ENCODE measurements at regions not wholly inside any gene's neighbourhood (a gene's known extent, or its start where the extent isn't known, plus 50 kb on each side); places are given as distances from the start of the nearest gene placed in this dataset.

DNA sequence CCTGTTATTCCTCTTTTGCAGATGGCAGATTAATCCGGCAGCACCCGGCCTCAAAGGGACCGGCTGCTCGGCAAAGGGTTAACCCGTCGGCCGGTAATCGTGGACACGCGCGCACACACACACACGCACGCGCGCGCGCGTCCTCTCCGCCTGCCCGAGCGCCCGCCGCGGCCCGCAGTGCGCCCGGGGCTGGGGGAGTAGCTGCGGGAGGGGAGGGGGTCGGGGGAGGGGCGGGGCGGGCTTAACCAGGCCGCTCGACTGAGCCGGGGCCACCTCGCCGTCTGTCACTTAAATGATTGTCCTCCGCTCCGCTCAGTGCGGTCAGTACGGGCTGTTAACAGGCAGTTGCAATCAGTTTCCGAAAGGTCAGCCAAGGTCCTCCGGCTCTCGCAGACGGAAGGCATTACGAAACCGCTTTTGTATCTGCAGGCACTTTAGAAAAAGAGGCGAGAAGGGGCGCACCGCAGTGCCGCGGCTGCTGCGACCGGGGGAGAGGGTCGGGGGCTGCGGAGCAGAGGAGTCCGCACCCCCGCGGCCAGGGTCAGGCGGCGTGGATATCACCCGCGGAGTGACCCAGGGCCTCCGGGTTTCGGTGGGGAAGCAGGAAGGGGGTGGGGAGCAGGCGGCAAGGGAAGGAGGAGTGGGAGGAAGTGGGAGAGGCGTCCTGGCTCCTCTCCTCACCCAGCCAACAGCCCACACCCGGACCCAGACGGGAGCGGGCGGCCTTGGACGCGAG lies 57.3 kb upstream of the BCOR start:
- H3K27ac ChIP-seq = peak overlapping the region; percentile 77 to 86 (median 82)
- ATAC-seq (peak; percentile 53 to 54), DNase-seq (peak; percentile 63 to 79)
- H3K9me3 ChIP-seq = no peaks in the 10 kb centered on the region
- peaks cover 0 to 18% (median 5%) of the 10 kb centered on the region in 3 donors for H3K27me3 ChIP-seq
- H3K36me3 ChIP-seq = no peaks in the 10 kb centered on the region
- H3K4me1 ChIP-seq = peaks cover 4 to 18% of the 10 kb centered on the region in 2 donors
- intact Hi-C loops (cut with DNase I; ENCODE audit: low total_unique reads) = loop anchor here (1.0 to 5.0 kb wide), 3 partner anchors 142 to 423 kb away; no protein-coding TSS in a partner anchor
- in situ Hi-C loops (cut with MboI; ENCODE audit: low sequenced_read_pairs in 4 of 4) = loop anchor here in 2 of 4 donors (25.0 kb wide), 2 partner anchors 143 to 418 kb away; no protein-coding TSS in a partner anchor
- peak overlapping the region; percentile 50 to 63 (median 60) for H3K4me3 ChIP-seq
- TF ChIP-seq, protein P1, sequence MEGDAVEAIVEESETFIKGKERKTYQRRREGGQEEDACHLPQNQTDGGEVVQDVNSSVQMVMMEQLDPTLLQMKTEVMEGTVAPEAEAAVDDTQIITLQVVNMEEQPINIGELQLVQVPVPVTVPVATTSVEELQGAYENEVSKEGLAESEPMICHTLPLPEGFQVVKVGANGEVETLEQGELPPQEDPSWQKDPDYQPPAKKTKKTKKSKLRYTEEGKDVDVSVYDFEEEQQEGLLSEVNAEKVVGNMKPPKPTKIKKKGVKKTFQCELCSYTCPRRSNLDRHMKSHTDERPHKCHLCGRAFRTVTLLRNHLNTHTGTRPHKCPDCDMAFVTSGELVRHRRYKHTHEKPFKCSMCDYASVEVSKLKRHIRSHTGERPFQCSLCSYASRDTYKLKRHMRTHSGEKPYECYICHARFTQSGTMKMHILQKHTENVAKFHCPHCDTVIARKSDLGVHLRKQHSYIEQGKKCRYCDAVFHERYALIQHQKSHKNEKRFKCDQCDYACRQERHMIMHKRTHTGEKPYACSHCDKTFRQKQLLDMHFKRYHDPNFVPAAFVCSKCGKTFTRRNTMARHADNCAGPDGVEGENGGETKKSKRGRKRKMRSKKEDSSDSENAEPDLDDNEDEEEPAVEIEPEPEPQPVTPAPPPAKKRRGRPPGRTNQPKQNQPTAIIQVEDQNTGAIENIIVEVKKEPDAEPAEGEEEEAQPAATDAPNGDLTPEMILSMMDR (IDR thresholded peaks at IDR 0.05 in 4 of 5, conservative IDR thresholded peaks at IDR 0.05 in 1 of 5) = no peak
- TF ChIP-seq POLR2A (IDR thresholded peaks at IDR 0.05) = peak in 1 of 2 donors; percentile 11

DNA sequence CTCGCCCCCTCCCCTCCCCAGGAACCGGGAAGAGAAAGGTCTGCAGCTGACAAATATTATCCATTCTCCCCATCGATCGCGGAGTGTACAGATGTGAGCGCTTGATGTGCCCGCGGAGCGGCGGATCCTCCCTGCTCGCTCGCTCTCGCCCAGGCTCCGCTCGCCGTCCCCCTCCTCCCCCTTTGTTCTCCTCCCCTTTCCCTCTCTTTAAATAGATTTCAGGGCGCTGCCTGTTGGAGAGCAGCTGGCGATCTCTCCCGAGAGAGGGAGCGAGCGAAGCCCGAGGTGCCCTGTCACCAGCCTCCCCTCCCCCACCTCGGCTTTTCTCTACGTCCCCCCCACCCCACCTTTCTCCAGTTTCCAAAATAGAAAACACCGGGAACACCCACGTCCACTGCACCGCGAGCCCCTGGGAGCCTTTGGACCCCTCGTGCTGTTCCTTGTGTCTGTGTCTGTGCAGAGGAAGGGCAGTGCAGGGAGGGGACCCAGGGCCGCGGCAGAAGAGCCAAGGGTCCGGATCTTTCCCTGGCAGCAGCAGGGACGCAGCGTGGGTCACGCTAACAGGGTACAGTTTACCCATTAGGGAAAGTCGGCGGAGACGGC lies 56.6 kb upstream of the BCOR start:
- H3K36me3 ChIP-seq = no peaks in the 10 kb centered on the region
- H3K27me3 ChIP-seq = peaks cover 0 to 22% (median 5%) of the 10 kb centered on the region in 3 donors
- peak overlapping the region; percentile 50 to 63 (median 60) for H3K4me3 ChIP-seq
- intact Hi-C loops (cut with DNase I; ENCODE audit: low total_unique reads) (loop anchor here (1.0 kb wide), 1 partner anchor 141 kb away; no protein-coding TSS in a partner anchor), in situ Hi-C loops (cut with MboI; ENCODE audit: low sequenced_read_pairs in 4 of 4) (loop anchor here in 2 of 4 donors (25.0 kb wide), 2 partner anchors 142 to 417 kb away; no protein-coding TSS in a partner anchor)
- no peaks in the 10 kb centered on the region for H3K9me3 ChIP-seq
- peak; percentile 38 to 61 for ATAC-seq
- DNase-seq = peak in 1 of 2 donors; percentile 70
- H3K4me1 ChIP-seq = peaks cover 4 to 18% of the 10 kb centered on the region in 2 donors
- H3K27ac ChIP-seq = peak overlapping the region; percentile 77 to 86 (median 82)
- peak; percentile 43 to 54 for TF ChIP-seq POLR2A (IDR thresholded peaks at IDR 0.05)
- TF ChIP-seq, protein P1 (IDR thresholded peaks at IDR 0.05 in 4 of 5, conservative IDR thresholded peaks at IDR 0.05 in 1 of 5) = no peak

DNA sequence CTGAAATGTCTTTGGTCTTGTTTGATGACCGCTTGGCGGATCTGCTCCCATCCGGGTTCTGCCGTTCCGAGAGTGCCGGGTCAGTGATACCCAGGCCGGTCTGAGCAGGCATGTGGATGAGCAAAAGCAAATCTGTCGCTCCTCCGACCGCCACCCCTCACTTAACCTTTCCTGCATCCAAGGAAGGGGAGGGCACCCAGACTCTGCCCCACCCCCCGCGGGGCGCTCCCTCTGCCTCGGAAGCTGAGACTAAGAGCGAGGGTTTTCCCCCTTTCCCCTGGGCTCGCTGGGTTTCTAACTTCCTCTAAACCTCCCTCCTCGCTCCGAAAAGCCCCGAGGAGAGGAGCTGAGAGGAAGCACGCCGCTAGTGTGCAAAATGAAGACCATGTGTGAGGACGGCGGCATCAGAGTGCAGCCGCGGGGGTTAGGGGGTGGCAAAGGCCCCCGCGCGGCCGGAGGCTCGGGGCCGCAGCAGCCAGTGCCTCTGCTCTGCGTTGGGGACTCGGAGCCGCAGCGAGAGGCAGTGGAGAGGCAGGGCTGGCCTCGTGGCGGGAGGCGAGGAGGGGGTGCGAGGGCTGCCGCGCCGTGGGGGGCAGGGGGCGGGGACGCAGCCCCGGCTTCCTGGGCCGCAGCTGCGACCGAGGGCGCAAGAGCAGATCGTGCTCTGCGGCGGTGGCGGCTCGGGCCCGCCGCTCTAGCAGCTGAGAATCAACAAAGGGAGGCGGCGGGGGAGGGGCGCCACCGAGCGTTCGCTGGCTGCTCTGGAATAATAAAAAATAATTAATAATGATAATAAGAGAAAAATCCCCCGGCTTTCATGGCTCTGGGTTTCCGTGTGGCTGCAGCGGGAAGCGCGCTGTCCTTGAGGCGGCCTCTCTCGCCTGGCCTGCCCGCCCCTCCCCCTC lies 55.8 kb upstream of the BCOR start:
- H3K27me3 ChIP-seq = peaks cover 0 to 22% (median 5%) of the 10 kb centered on the region in 3 donors
- ATAC-seq = peak; percentile 6 to 20
- DNase-seq = peak in 1 of 2 donors; percentile 30
- H3K4me3 ChIP-seq = peak overlapping the region; percentile 50 to 63 (median 60)
- TF ChIP-seq POLR2A (IDR thresholded peaks at IDR 0.05) = no peak
- TF ChIP-seq, protein P1 (IDR thresholded peaks at IDR 0.05 in 4 of 5, conservative IDR thresholded peaks at IDR 0.05 in 1 of 5) = peak in 1 of 5 experiments; percentile 20
- in situ Hi-C loops (cut with MboI; ENCODE audit: low sequenced_read_pairs in 4 of 4) = loop anchor here in 2 of 4 donors (25.0 kb wide), 2 partner anchors 141 to 416 kb away; no protein-coding TSS in a partner anchor
- H3K4me1 ChIP-seq = peaks cover 4 to 18% of the 10 kb centered on the region in 2 donors
- H3K27ac ChIP-seq = peak overlapping the region; percentile 77 to 86 (median 82)
- H3K9me3 ChIP-seq = no peaks in the 10 kb centered on the region
- intact Hi-C loops (cut with DNase I; ENCODE audit: low total_unique reads) = loop anchor here (1.0 to 2.0 kb wide), 3 partner anchors 47 to 140 kb away; no protein-coding TSS in a partner anchor
- H3K36me3 ChIP-seq = no peaks in the 10 kb centered on the region
